Effector memory CD8-positive, alpha-beta T cell (primary cell): ENCODE measurements at regions not wholly inside any gene's neighbourhood (a gene's known extent, or its start where the extent isn't known, plus 50 kb on each side); places are given as distances from the start of the nearest gene placed in this dataset.

ENCODE experiments used
- ATAC-seq: fragments of 150-1000 bp; cut with Tn5 transposase; replicated peaks from 2 replicates; pipeline ENCODE4 v1.10.0; 2021; ENCODE audit warnings: mild to moderate bottlenecking, moderate library complexity
- DNase-seq, 3 experiments: peaks; one replicate each; pipeline ENCODE4 v3.0.0; 2021
- H3K27ac Mint-ChIP-seq, 2 donors: one replicate each; pipeline ENCODE4 v1.8.0; 2022; ENCODE audit warnings: mild to moderate bottlenecking in 2 of 2, mixed read lengths in 2 of 2, moderate library complexity in 2 of 2
- H3K27me3 Mint-ChIP-seq, 2 donors: one replicate each; pipeline ENCODE4 v1.8.0; 2022; ENCODE audit warnings: mixed read lengths in 2 of 2
- H3K36me3 Mint-ChIP-seq: one replicate; pipeline ENCODE4 v1.8.0; 2022; ENCODE audit warnings: mild to moderate bottlenecking, moderate library complexity, mixed read lengths; ENCODE audit not compliant: insufficient read depth
- H3K4me1 Mint-ChIP-seq, 2 donors: one replicate each; pipeline ENCODE4 v1.8.0; 2022; ENCODE audit warnings: low read depth in 2 of 2, mixed read lengths in 2 of 2
- H3K4me3 Mint-ChIP-seq, 2 donors: one replicate each; pipeline ENCODE4 v1.8.0; 2022; ENCODE audit warnings: mild to moderate bottlenecking in 2 of 2, mixed read lengths in 2 of 2, moderate library complexity in 2 of 2
- H3K9me3 Mint-ChIP-seq, 2 donors: one replicate each; pipeline ENCODE4 v1.8.0; 2022; ENCODE audit warnings: mixed read lengths in 2 of 2

DNA sequence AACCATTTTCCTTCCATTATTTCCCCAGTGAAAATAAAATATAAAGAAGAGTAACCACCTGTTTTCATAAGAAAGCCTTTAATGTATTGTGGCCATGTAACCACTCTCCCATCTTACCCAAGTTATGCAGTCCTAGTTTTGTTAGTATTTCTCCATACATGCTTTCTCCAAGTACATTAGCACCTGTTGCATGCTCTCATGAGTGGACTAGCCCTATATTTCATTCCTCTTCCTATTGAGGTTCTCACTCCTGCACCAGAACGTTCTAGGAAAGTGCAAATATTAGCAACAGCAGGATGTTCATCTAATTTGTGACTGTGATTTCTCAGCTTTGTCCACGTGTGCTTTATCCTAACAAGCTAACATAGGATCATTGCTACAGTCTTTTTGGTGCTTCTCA, 155.1 kb upstream of the NPVF start:
- no peak for DNase-seq
- H3K4me3 Mint-ChIP-seq = no peak overlapping the region
- no peaks in the 10 kb centered on the region for H3K9me3 Mint-ChIP-seq
- no peaks in the 10 kb centered on the region for H3K4me1 Mint-ChIP-seq
- no peak for ATAC-seq
- no peak overlapping the region for H3K27ac Mint-ChIP-seq
- H3K36me3 Mint-ChIP-seq = no peaks in the 10 kb centered on the region
- peaks cover 15 to 41% of the 10 kb centered on the region in 2 donors for H3K27me3 Mint-ChIP-seq

GRCh38 chr7:25384788-25385505, 156.7 kb upstream of the NPVF start:
- Mint-ChIP-seq H3K27me3 (peaks cover 27 to 50% of the 10 kb centered on the region in 2 donors), H3K9me3 (no peaks in the 10 kb centered on the region), H3K27ac (no peak overlapping the region), H3K4me1 (no peaks in the 10 kb centered on the region), H3K36me3 (no peaks in the 10 kb centered on the region), H3K4me3 (no peak overlapping the region)
- no peak for DNase-seq
- ATAC-seq = no peak

GRCh38 chr7:25385506-25386136, 157.3 kb upstream of the NPVF start:
- Mint-ChIP-seq H3K9me3 (no peaks in the 10 kb centered on the region), H3K27me3 (peaks cover 27 to 56% of the 10 kb centered on the region in 2 donors), H3K4me3 (no peak overlapping the region), H3K36me3 (no peaks in the 10 kb centered on the region), H3K4me1 (no peaks in the 10 kb centered on the region), H3K27ac (no peak overlapping the region)
- DNase-seq (no peak), ATAC-seq (no peak)

DNA sequence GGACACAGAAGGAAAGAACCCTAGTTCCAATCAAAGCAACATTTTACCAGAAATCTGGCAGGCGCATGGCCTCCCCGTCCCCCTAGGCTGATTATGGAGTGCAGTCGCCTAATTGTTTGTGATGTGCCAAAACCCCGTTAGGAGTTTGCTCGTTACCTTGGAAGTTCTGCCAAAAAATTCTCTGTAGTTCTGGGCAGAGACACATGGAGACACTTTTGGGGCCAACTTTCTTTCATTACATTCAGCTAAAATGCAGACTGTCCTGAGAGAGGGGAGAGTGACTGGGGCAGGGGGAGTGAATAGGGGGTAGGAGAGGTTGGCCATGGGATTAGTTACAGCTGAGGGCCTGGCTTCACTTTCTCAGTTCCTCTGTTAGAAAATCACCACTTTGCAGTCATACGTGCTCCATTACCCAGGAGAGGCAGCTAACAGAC, 158.0 kb upstream of the NPVF start:
- H3K4me3 Mint-ChIP-seq = no peak overlapping the region
- H3K9me3 Mint-ChIP-seq = no peaks in the 10 kb centered on the region
- ATAC-seq (no peak), DNase-seq (no peak)
- no peaks in the 10 kb centered on the region for H3K4me1 Mint-ChIP-seq
- H3K27me3 Mint-ChIP-seq = peaks cover 25 to 56% of the 10 kb centered on the region in 2 donors
- no peaks in the 10 kb centered on the region for H3K36me3 Mint-ChIP-seq
- no peak overlapping the region for H3K27ac Mint-ChIP-seq

GRCh38 chr7:25388681-25389080, 160.4 kb upstream of the NPVF start:
- ATAC-seq = no peak
- Mint-ChIP-seq H3K4me3 (no peak overlapping the region), H3K4me1 (no peaks in the 10 kb centered on the region), H3K27ac (no peak overlapping the region), H3K36me3 (no peaks in the 10 kb centered on the region), H3K9me3 (no peaks in the 10 kb centered on the region), H3K27me3 (peaks cover 28 to 42% of the 10 kb centered on the region in 2 donors)
- DNase-seq = no peak

DNA sequence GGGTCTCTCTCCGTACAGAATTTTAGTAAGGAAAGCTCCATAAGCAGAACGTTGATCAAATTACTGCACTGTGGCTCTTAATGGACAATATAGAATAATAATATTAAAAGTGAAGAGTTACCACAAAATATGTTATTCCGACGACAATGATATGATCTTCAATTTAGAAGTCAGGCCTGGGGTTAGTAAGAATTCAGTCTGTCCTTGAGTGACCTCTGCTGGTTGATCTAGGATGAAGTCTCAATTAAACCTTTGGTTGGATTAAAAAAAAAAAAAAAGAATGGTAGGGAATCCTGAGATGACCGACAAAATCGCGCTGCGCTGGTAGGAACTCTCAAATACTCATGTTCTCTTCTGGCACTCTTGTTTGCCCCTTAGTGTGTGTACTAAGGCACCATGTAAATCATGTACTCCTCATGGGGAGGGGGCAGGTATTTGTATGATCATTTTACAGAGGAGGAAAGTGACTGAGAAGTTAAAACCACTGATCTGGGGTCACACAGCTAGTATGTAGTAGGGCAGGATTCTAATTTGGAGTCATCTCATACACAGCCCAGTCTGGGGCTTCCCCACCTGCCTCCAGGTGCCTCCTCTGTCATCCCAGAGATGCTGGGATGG, 161.3 kb upstream of the NPVF start:
- no peak overlapping the region for H3K4me3 Mint-ChIP-seq
- no peak for ATAC-seq

DNA sequence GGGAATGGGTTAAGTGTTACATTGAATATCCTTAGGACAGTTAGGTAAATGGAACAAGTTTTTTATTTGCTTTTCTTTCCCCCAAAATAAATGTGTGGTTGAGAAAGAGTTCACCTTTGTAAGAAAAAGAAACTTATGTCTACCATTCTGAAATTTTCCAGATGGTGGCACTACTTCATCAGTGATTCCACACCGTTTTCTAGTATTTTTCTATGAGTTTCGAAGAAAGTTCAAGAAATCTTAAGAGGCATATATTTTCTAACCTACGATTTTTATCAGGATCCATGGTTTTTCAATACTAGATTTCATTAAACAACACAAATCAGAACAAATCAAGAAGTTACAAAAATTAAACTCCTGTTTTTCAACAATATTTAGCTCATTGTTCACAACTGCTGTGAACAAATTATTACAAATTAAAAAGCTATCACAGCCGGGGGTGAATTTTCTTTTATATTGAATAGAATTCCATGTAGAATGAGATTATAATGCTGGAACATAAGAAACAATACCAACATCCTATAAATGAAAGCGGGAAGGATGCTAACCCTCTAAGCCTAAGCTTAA, 163.1 kb upstream of the NPVF start:
- Mint-ChIP-seq H3K4me1 (peaks cover 0 to 3% of the 10 kb centered on the region in 2 donors), H3K4me3 (no peak overlapping the region), H3K27me3 (peaks cover 29 to 33% of the 10 kb centered on the region in 2 donors), H3K9me3 (no peaks in the 10 kb centered on the region), H3K36me3 (no peaks in the 10 kb centered on the region), H3K27ac (no peak overlapping the region)
- ATAC-seq (no peak), DNase-seq (no peak)

More for the DNA sequence above, 161.3 kb upstream of the NPVF start:
- H3K36me3 Mint-ChIP-seq = no peaks in the 10 kb centered on the region
- H3K9me3 Mint-ChIP-seq = no peaks in the 10 kb centered on the region
- peaks cover 26 to 37% of the 10 kb centered on the region in 2 donors for H3K27me3 Mint-ChIP-seq
- H3K27ac Mint-ChIP-seq = no peak overlapping the region
- no peak for DNase-seq
- H3K4me1 Mint-ChIP-seq = no peaks in the 10 kb centered on the region

GRCh38 chr7:25391961-25392587, 163.8 kb upstream of the NPVF start:
- H3K27ac Mint-ChIP-seq = no peak overlapping the region
- no peak for ATAC-seq
- H3K27me3 Mint-ChIP-seq = peaks cover 31 to 32% of the 10 kb centered on the region in 2 donors
- no peak overlapping the region for H3K4me3 Mint-ChIP-seq
- H3K9me3 Mint-ChIP-seq = no peaks in the 10 kb centered on the region
- no peaks in the 10 kb centered on the region for H3K36me3 Mint-ChIP-seq
- peaks cover 0 to 3% of the 10 kb centered on the region in 2 donors for H3K4me1 Mint-ChIP-seq
- no peak for DNase-seq

DNA sequence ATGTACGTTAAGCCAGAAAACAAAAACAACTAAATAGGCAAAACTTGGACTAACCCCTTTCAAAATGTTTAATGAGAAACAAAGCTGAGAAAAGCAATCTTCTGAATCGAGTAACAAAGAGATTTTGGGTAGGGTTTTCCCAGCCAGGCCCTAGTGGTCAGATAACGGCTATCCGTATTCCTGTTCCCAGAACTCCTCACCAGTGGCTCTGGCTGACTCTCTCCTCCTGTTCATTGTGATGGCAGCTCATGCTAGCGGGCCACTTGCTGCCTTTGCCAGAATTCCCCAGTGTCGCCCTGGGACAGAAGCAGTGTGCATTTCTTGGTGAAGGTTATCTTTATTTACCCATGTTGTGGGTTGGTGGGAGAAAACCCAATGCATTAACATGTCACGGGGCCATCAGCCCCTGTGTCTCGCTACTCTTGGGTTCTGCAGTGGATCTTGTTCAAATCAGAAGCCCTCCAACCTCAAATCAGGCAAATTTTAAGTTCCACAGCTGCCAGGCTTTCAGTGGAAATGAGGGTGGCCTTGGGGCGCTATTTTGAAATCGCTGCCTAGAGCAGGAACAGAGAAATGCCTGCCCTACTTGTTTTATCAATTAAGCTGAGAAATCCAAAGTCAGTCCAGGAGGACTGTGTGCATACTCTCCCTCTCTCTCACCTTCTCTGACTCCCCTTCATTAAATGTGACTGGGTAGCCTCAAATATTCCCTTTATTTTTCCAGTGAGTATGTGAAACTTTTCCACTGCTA, 164.5 kb upstream of the NPVF start:
- Mint-ChIP-seq H3K4me3 (no peak overlapping the region), H3K36me3 (no peaks in the 10 kb centered on the region), H3K27ac (no peak overlapping the region), H3K9me3 (no peaks in the 10 kb centered on the region), H3K27me3 (peaks cover 38% of the 10 kb centered on the region in 2 donors), H3K4me1 (peaks cover 0 to 3% of the 10 kb centered on the region in 2 donors)
- DNase-seq (no peak), ATAC-seq (no peak)

DNA sequence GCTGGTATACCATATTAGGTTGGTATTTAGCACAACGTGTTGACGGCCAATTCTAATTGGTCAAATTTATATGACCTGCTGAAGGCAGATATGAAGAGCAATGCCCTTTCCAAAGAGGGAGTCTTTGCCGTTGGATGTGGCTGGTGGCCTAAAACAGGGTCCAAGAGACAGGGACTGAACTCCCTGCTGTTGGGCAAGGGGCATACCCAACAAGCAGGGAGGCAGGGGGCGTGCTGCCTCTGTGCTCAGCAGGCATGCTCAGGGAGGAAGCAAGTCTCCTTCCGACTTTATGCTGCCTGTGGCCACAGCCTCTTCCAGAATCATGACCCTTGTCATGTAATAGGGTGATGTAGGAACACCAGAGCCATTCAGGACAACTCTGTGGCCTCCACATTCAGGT, 167.7 kb upstream of the NPVF start:
- Mint-ChIP-seq H3K4me3 (no peak overlapping the region), H3K36me3 (no peaks in the 10 kb centered on the region), H3K27me3 (peaks cover 27 to 29% of the 10 kb centered on the region in 2 donors), H3K27ac (no peak overlapping the region), H3K9me3 (no peaks in the 10 kb centered on the region), H3K4me1 (peaks cover 0 to 3% of the 10 kb centered on the region in 2 donors)
- ATAC-seq (no peak), DNase-seq (no peak)

DNA sequence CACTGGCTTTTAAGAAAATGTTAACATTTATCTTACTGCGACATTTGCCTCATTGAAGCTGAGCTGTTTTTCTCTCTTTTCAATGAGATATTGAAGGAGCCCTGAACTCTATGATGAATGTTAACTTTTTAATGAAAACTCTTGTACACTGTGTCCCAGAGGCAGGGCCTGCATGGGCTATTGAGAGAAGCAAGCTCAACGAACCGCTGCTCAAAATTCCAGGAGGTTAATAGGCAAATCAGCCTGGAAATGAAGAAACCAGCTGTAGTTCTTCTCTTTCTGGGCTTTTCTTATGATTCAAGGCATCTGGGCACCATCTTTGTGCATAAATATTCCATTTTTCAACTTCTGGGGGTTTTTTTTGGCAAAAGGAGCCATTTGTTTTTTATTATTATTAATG, 168.4 kb upstream of the NPVF start:
- Mint-ChIP-seq H3K4me1 (peaks cover 0 to 3% of the 10 kb centered on the region in 2 donors), H3K36me3 (no peaks in the 10 kb centered on the region), H3K27me3 (peaks cover 27 to 36% of the 10 kb centered on the region in 2 donors), H3K9me3 (no peaks in the 10 kb centered on the region), H3K4me3 (no peak overlapping the region), H3K27ac (no peak overlapping the region)
- no peak for ATAC-seq
- no peak for DNase-seq

DNA sequence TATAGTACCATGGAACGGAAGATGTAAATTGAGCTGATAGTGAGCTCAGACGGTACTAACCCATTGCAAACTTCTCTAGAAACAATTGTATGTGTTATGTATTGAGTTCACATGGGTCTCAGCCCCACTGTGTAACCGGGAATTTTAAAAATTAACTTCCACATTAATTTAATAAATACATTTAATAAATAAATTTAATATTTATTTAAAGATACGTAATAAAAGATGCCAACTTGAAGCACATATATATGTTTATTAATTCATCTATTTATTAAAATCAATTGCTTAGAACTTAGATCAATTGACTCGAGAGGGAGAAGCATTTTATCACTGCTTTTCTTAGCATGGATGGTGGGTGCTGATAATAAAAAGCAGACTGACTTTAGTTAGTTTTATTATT, 170.1 kb upstream of the NPVF start:
- peaks cover 20 to 29% of the 10 kb centered on the region in 2 donors for H3K27me3 Mint-ChIP-seq
- no peak overlapping the region for H3K27ac Mint-ChIP-seq
- ATAC-seq = no peak
- peaks cover 0 to 3% of the 10 kb centered on the region in 2 donors for H3K4me1 Mint-ChIP-seq
- no peak overlapping the region for H3K4me3 Mint-ChIP-seq
- no peak for DNase-seq
- H3K9me3 Mint-ChIP-seq = no peaks in the 10 kb centered on the region
- no peaks in the 10 kb centered on the region for H3K36me3 Mint-ChIP-seq
